Lung (tissue), 11 donors: ENCODE measurements at regions not wholly inside any gene's neighbourhood (a gene's known extent, or its start where the extent isn't known, plus 50 kb on each side); places are given as distances from the start of the nearest gene placed in this dataset.

Experiments used
- ATAC-seq: fragments of 200-7000 bp; cut with Tn5 transposase; one replicate; pipeline ENCODE4 v1.9.1; 2020; ENCODE audit warnings: moderate number of reproducible peaks; ENCODE audit not compliant: insufficient read depth, low FRiP score
- DNase-seq, 3 donors: peaks; one replicate each; pipeline ENCODE4 v3.0.0-alpha.2; 2013 to 2017
- H3K27ac ChIP-seq, 2 donors: one replicate each; pipeline ENCODE4 v1.5.1; 2013; ENCODE audit warnings: mild to moderate bottlenecking in 2 of 2, moderate library complexity in 2 of 2, control low read depth in 1 of 2, inconsistent platforms in 1 of 2, low read depth in 1 of 2, low read length in 1 of 2
- H3K27me3 ChIP-seq, 3 donors: one replicate each; pipeline ENCODE4 v1.5.1; 2013; ENCODE audit warnings: low read length in 2 of 3; ENCODE audit not compliant: control insufficient read depth in 3 of 3, insufficient read depth in 3 of 3
- H3K36me3 ChIP-seq, 4 donors: one replicate each; pipeline ENCODE4 v1.5.1; 2013; ENCODE audit warnings: low read length in 4 of 4, mild to moderate bottlenecking in 1 of 4, moderate library complexity in 1 of 4; ENCODE audit not compliant: control insufficient read depth in 4 of 4, insufficient read depth in 4 of 4
- H3K4me1 ChIP-seq, 5 donors: one replicate each; pipeline ENCODE4 v1.5.1; 2013; ENCODE audit warnings: low read length in 5 of 5, mild to moderate bottlenecking in 2 of 5, moderate library complexity in 1 of 5; ENCODE audit not compliant: control insufficient read depth in 5 of 5, insufficient read depth in 5 of 5
- H3K4me3 ChIP-seq: one replicate; pipeline ENCODE4 v1.5.1; 2013; ENCODE audit warnings: mild to moderate bottlenecking, control low read depth, moderate library complexity
- H3K9ac ChIP-seq, 2 donors: one replicate each; pipeline ENCODE4 v1.5.1; 2013; ENCODE audit warnings: low read length in 2 of 2, control low read depth in 1 of 2; ENCODE audit not compliant: insufficient read depth in 1 of 2
- H3K9me3 ChIP-seq, 4 donors: one replicate each; pipeline ENCODE4 v1.5.1; 2013; ENCODE audit warnings: low read length in 3 of 4, mild to moderate bottlenecking in 1 of 4, moderate library complexity in 1 of 4; ENCODE audit not compliant: control insufficient read depth in 4 of 4, insufficient read depth in 3 of 4
- CTCF ChIP-seq: IDR thresholded peaks from 2 replicates; pipeline ENCODE4 v1.5.1; 2012; ENCODE audit warnings: mild to moderate bottlenecking; ENCODE audit errors: control extremely low read depth, extremely low read depth
- WGBS, 2 donors: extraction: QIAGEN DNeasy Blood & Tissue Kit; methylation state at CpG; one replicate each; pipeline ENCODE4 v1.1.7; 2013; 5-methylcytosine and 5-hydroxymethylcytosine counted together
- donor health status: control.
- donor health status: control.
- donor health status: Bipolar disorder and iron deficiency.
- donor health status: healthy.
- donor health status: DM: yes; HTN: yes; CAD: no.

GRCh38 chr10:8356283-8356682 is 301.8 kb downstream of the GATA3 start:
- DNase-seq = no peak
- TF ChIP-seq CTCF = no peak
- Histone ChIP-seq H3K9me3 (no peaks in the 10 kb centered on the region), H3K27ac (no peak overlapping the region), H3K27me3 (peaks cover 0 to 35% (median 2%) of the 10 kb centered on the region in 3 donors), H3K4me3 (no peak overlapping the region), H3K4me1 (no peaks in the 10 kb centered on the region), H3K9ac (no peak overlapping the region), H3K36me3 (no peaks in the 10 kb centered on the region)
- ATAC-seq = no peak
- WGBS, 2 donors = 86 to 95% methylated on average over 2 of the region's 2 CpGs

GRCh38 chr10:8359467-8359866 is 305.0 kb downstream of the GATA3 start:
- no peak for DNase-seq
- 97% methylated on average over 5 of the region's 5 CpGs for WGBS, 2 donors
- H3K9ac ChIP-seq = no peak overlapping the region

GRCh38 chr10:8360365-8360764 is 305.9 kb downstream of the GATA3 start:
- Histone ChIP-seq H3K9ac (no peak overlapping the region), H3K27me3 (peaks cover 0 to 27% (median 2%) of the 10 kb centered on the region in 3 donors), H3K4me3 (no peak overlapping the region), H3K9me3 (no peaks in the 10 kb centered on the region), H3K36me3 (no peaks in the 10 kb centered on the region), H3K4me1 (no peaks in the 10 kb centered on the region), H3K27ac (no peak overlapping the region)
- ATAC-seq = no peak
- DNase-seq = no peak
- no peak for TF ChIP-seq CTCF
- 82 to 85% methylated on average over 7 of the region's 7 CpGs for WGBS, 2 donors

More at GRCh38 chr10:8359467-8359866, 305.0 kb downstream of the GATA3 start:
- no peaks in the 10 kb centered on the region for H3K36me3 ChIP-seq
- H3K27ac ChIP-seq = no peak overlapping the region
- H3K4me3 ChIP-seq = no peak overlapping the region
- TF ChIP-seq CTCF = no peak
- no peaks in the 10 kb centered on the region for H3K4me1 ChIP-seq
- peaks cover 0 to 27% (median 2%) of the 10 kb centered on the region in 3 donors for H3K27me3 ChIP-seq
- no peak for ATAC-seq
- no peaks in the 10 kb centered on the region for H3K9me3 ChIP-seq

- Histone ChIP-seq H3K36me3 (no peaks in the 10 kb centered on the region), H3K27ac (no peak overlapping the region), H3K27me3 (peaks cover 0 to 25% (median 2%) of the 10 kb centered on the region in 3 donors), H3K9ac (no peak overlapping the region), H3K4me1 (no peaks in the 10 kb centered on the region), H3K4me3 (no peak overlapping the region), H3K9me3 (no peaks in the 10 kb centered on the region)
- ATAC-seq (no peak), DNase-seq (no peak)
- WGBS, 2 donors = 68 to 83% methylated on average over 2 of the region's 2 CpGs
- no peak for TF ChIP-seq CTCF
Observed at GRCh38 chr10:8360814-8361509, 306.5 kb downstream of the GATA3 start.
